D721Med (cell line): ENCODE measurements at regions not wholly inside any gene's neighbourhood (a gene's known extent, or its start where the extent isn't known, plus 50 kb on each side); places are given as distances from the start of the nearest gene placed in this dataset.
"Not testable (repeated sequence)": the region's sequence is repeated elsewhere in the genome, so short reads cannot be mapped to it uniquely, and the experiment has no call there.

Source experiments
- DNase-seq: peaks from one replicate; pipeline ENCODE4 v3.0.0; 2011; ENCODE audit warnings: low spot score; ENCODE audit not compliant: insufficient read length
- FAIRE-seq: peaks from 2 replicates; lab custom pipeline; 2011; peaks lifted over from hg19 to GRCh38; lab: Jason Lieb, UNC
- TF ChIP-seq, protein P1 (sequence below): IDR thresholded peaks from 2 replicates; pipeline ENCODE4 v1.5.1; 2012; ENCODE audit warnings: mild to moderate bottlenecking, control low read depth; ENCODE audit not compliant: insufficient read depth; ENCODE audit errors: missing control alignments

GRCh38 chr17:71801301-71801700 lies 319.5 kb upstream of the SOX9 start:
- DNase-seq (no peak), FAIRE-seq (no peak)
- TF ChIP-seq, protein P1, sequence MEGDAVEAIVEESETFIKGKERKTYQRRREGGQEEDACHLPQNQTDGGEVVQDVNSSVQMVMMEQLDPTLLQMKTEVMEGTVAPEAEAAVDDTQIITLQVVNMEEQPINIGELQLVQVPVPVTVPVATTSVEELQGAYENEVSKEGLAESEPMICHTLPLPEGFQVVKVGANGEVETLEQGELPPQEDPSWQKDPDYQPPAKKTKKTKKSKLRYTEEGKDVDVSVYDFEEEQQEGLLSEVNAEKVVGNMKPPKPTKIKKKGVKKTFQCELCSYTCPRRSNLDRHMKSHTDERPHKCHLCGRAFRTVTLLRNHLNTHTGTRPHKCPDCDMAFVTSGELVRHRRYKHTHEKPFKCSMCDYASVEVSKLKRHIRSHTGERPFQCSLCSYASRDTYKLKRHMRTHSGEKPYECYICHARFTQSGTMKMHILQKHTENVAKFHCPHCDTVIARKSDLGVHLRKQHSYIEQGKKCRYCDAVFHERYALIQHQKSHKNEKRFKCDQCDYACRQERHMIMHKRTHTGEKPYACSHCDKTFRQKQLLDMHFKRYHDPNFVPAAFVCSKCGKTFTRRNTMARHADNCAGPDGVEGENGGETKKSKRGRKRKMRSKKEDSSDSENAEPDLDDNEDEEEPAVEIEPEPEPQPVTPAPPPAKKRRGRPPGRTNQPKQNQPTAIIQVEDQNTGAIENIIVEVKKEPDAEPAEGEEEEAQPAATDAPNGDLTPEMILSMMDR, result no peak

- FAIRE-seq (no peak), DNase-seq (no peak)
- TF ChIP-seq, protein P1, result no peak
Measured at GRCh38 chr17:71802663-71803062, 318.2 kb upstream of the SOX9 start.

DNA sequence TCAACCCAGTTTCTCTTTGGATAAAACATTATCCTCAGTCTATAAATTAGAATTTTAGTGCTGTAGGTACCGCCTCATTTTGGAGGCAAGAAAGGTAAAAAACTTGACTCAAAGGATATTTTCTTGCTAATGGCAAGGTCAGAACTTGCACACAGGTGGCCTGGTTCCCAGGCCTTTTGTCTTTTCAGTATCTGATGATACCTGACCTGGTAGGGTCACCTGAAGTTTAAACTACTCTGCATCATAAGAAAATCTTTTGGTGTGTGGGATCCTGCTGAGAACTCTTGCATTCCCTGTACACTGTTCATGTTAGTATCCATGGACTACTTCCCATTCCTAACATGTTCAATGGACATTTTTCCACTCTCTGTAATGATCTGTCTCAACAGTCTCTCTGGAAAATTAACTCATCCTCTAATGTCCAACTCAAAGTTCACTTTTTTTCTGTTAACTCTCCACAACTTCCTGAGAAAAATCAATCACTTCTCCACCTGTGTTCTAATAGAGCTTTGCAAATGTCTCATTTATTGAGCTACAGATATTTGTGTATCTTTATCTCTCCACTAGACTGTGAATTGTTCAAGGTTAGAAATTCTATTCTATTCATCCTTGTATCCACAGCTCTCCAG lies 317.1 kb upstream of the SOX9 start:
- TF ChIP-seq, protein P1, result no peak
- DNase-seq (no peak), FAIRE-seq (no peak)

DNA sequence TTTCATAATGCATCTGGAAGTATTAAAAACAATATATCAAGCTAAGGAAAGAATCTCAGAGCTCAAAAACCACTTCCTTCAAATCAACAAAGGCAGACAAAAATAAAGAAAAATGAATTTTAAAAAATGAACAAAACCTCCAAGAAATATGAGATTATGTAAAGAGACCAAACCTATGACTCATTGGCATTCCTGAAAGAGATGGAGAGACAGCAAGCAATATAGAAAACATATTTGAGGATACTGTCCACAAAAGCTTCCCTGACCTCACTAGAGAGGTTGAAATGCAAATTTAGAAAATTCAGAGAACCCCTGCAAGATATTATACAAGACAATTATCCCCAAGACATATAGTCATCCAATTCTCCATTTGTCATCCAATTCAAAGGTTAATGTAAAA lies 311.3 kb upstream of the SOX9 start:
- TF ChIP-seq, protein P1, result no peak
- FAIRE-seq (no peak), DNase-seq (no peak)

DNA sequence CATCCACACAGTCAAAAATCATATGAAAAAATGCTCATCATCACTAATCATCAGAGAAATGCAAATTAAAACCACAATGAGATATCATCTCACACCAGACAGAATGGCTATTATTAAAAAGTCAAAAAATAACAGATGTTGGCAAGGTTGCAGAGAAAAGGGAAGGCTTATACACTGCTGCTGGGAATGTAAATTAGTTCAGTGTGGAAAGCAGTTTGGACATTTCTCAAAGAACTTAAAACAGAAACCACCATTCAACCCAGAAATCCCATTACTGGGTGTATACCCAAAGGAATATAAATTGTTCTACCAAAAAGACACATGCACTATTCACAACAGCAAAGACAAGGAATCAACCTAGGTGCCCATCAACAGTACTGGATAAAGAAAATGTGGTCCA lies 307.0 kb upstream of the SOX9 start:
- FAIRE-seq, DNase-seq: not testable (repeated sequence)

DNA sequence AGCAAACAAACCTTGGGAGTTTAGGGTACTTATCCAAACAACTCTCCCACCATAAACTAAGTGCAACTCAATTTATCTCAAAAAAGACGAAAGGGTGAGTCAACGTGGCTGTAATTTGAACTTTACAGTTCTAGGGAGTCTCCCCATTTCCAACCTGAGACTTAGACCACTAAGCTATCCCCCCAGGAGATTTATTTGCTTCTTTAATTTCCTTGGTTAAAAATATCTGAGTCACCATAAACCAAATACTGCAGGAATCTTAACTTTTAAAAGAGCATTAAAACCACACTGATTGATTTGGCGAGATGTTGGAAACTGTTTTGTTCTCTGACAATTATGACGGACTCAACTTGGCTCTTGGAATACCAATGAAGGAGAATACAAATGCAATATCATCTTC lies 299.3 kb upstream of the SOX9 start:
- DNase-seq (no peak), FAIRE-seq (no peak)
- TF ChIP-seq, protein P1, result no peak

DNA sequence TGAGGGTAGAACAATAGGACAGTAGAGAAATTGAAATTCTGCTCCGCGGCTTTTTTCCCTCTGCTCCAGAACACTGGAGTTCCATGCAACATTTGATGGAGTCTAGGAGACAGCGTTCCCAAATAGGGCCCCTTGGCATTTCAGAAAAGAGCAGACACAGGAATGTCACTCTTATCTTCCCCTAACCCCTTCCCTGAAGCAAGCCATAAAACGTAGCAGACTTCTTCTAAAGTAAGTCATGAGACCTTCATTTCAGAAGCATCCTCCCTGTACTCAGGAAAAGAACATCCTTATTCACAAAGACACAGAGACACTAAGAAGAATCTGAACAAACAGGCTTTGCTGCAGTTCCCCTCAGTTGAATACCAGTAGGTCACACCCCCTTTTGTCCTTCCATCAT lies 296.1 kb upstream of the SOX9 start:
- DNase-seq, result no peak
- TF ChIP-seq, protein P1, result no peak
- FAIRE-seq, result no peak

- DNase-seq (no peak), FAIRE-seq (no peak)
- TF ChIP-seq, protein P1, result no peak
Measured at GRCh38 chr17:71825687-71826086, 295.1 kb upstream of the SOX9 start.
